ENCODE measurements at regions not wholly inside any gene's neighbourhood (a gene's known extent, or its start where the extent isn't known, plus 50 kb on each side); places are given as distances from the start of the nearest gene placed in this dataset.

DNA sequence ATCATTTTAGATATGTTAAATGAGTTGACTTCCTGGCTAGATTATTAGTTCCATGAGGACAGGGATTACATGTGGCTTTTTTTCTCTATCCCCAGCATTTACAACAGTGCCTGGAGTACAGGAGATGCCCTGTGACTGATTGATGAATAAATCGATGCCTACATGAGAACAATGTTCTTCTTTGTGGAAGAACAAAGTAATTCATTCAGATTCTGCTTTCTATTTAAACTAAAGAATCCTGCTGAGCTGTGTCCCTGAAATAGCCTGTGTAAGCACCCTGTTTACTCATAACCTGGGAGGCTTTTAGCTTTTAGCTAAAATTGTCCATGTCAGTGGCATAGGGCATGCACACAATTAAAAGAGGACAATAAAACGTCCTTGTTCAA, 125.1 kb upstream of the BTBD3 start:
- no peak overlapping the region for H3K4me3 ChIP-seq (replicated peaks; ENCODE audit: low read depth, low read length)
- no peak for DNase-seq (ENCODE audit: low read depth)
- TF ChIP-seq, protein P1, sequence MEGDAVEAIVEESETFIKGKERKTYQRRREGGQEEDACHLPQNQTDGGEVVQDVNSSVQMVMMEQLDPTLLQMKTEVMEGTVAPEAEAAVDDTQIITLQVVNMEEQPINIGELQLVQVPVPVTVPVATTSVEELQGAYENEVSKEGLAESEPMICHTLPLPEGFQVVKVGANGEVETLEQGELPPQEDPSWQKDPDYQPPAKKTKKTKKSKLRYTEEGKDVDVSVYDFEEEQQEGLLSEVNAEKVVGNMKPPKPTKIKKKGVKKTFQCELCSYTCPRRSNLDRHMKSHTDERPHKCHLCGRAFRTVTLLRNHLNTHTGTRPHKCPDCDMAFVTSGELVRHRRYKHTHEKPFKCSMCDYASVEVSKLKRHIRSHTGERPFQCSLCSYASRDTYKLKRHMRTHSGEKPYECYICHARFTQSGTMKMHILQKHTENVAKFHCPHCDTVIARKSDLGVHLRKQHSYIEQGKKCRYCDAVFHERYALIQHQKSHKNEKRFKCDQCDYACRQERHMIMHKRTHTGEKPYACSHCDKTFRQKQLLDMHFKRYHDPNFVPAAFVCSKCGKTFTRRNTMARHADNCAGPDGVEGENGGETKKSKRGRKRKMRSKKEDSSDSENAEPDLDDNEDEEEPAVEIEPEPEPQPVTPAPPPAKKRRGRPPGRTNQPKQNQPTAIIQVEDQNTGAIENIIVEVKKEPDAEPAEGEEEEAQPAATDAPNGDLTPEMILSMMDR (IDR thresholded peaks at IDR 0.05; ENCODE audit: low read length, missing control alignments), result no peak

DNA sequence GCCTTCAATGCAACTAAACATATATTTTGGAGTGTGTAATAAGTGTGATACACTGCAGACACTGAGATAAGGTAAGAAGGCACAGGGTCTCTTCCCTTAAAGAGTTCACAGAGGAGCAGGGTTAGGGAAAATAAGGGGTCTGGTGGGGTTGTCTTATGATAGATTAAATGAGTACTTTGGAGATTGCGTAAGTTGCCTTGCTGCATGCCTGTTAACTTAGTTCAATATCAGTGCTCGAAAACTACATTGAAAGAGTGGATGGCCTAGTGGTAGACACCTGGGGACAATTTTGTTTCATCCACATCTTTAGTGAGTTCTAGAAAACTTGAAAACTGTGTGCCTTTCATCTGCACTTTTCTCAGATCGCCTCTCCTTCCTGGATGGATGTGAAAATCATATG, 123.2 kb upstream of the BTBD3 start:
- TF ChIP-seq, protein P1 (IDR thresholded peaks at IDR 0.05; ENCODE audit: low read length, missing control alignments), result no peak
- no peak overlapping the region for H3K4me3 ChIP-seq (replicated peaks; ENCODE audit: low read depth, low read length)
- DNase-seq (ENCODE audit: low read depth), result no peak

DNA sequence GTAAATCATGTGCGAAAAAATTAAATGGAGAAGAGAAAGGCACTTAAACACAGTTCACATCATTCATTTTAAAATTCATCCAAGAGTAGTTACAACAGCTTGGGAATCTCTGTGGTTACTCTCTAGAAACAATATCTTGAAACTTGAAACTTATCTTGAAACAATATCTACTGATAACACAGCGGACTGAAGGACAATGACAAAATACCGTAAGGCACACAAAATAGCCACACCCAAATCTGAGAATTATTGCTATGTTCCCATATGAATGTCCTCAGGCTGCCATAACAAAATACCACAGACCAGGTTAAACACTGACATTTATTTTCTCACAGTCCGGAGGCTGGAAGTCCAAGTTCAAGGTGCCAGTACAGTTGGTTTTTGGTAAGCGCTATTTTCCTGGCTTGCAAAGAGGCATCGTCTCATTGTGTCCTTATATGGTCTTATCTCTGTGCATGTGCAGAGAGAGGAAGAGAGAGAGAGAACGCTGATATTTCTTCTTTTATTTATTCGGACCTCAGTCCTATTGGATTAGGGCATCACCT, 122.5 kb upstream of the BTBD3 start:
- no peak overlapping the region for H3K4me3 ChIP-seq (replicated peaks; ENCODE audit: low read depth, low read length)
- DNase-seq (ENCODE audit: low read depth), result no peak
- TF ChIP-seq, protein P1 (IDR thresholded peaks at IDR 0.05; ENCODE audit: low read length, missing control alignments), result no peak

DNA sequence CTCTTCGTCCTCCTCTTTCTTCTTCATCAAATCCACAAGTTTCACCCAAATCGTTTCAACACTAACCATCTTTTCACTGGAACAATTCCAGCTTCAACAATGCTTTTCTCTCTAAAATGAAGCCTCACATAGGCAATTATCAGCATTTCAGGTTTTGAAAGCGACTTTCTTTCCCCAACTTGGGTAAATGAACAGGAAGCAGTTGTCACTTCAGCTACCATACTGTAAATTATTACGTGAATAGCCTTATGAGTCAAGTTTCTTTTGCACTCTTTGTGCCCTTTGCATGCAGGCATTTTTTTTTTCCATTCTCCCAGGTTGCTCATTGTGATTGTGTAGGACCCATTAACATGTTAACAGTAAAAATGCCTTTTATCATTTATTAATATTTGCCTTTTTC, 121.7 kb upstream of the BTBD3 start:
- DNase-seq (ENCODE audit: low read depth), result peak; percentile 28
- H3K4me3 ChIP-seq (replicated peaks; ENCODE audit: low read depth, low read length), result no peak overlapping the region
- TF ChIP-seq, protein P1 (IDR thresholded peaks at IDR 0.05; ENCODE audit: low read length, missing control alignments), result no peak

DNA sequence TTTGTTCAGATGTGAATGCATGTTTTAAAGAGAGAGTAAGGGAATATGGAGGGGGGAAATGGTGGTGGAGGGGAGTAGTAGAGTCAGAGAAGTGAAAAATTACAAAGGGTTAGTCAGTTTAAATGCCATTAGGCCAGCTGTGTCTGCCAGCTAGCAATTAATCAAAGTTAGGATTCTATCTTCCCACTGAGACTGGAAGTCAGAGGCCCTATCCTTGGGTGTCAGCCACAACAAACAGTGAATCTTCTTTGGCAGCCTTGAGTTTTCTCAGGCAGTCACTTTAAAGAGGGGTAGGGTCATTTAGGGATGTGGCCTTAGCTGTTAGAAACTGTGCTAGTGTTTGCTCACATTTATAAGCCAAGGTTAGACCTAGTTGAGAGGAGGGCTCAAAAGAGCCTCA, 120.5 kb upstream of the BTBD3 start:
- no peak overlapping the region for H3K4me3 ChIP-seq (replicated peaks; ENCODE audit: low read depth, low read length)
- DNase-seq (ENCODE audit: low read depth), result no peak
- TF ChIP-seq, protein P1 (IDR thresholded peaks at IDR 0.05; ENCODE audit: low read length, missing control alignments), result no peak

DNA sequence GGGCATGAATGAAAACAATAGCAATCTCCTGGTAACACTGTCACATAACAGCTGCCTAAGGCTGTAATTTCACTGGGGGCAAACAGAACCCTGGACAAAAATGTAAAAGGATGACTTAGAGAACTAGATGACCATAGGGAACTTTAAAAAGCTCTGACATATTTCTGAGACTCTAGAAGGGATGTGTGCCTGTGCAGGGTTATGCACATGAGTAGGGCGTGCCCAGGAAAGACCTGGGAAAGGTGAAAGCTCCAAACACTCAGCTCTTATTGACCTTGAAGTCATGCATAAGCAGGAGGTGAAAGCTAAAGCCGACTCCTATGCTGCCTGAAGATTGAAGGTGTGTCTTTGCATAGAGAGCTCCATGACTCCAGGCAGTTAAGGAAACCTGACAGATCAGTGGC, 118.4 kb upstream of the BTBD3 start:
- DNase-seq (ENCODE audit: low read depth), result no peak
- TF ChIP-seq, protein P1 (IDR thresholded peaks at IDR 0.05; ENCODE audit: low read length, missing control alignments), result no peak
- no peak overlapping the region for H3K4me3 ChIP-seq (replicated peaks; ENCODE audit: low read depth, low read length)

Data from fibroblast of pulmonary artery (primary cell).